ENCODE measurements at regions not wholly inside any gene's neighbourhood (a gene's known extent, or its start where the extent isn't known, plus 50 kb on each side); places are given as distances from the start of the nearest gene placed in this dataset.

GRCh38 chr2:48105848-48106247, 199.6 kb upstream of the FBXO11 start:
- TF ChIP-seq CTCF (conservative IDR thresholded peaks at IDR 0.05 in 1 of 2, IDR thresholded peaks at IDR 0.05 in 1 of 2; ENCODE audit: extremely low read depth in 1 of 2, insufficient read depth in 1 of 2, low read depth in 1 of 2, low read length in 2 of 2) (no peak), EZH2 (IDR thresholded peaks at IDR 0.05; ENCODE audit: borderline replicate concordance, low read length) (no peak)

Measured in mammary epithelial cell (primary cell).